ENCODE measurements at regions not wholly inside any gene's neighbourhood (a gene's known extent, or its start where the extent isn't known, plus 50 kb on each side); places are given as distances from the start of the nearest gene placed in this dataset.

DNA sequence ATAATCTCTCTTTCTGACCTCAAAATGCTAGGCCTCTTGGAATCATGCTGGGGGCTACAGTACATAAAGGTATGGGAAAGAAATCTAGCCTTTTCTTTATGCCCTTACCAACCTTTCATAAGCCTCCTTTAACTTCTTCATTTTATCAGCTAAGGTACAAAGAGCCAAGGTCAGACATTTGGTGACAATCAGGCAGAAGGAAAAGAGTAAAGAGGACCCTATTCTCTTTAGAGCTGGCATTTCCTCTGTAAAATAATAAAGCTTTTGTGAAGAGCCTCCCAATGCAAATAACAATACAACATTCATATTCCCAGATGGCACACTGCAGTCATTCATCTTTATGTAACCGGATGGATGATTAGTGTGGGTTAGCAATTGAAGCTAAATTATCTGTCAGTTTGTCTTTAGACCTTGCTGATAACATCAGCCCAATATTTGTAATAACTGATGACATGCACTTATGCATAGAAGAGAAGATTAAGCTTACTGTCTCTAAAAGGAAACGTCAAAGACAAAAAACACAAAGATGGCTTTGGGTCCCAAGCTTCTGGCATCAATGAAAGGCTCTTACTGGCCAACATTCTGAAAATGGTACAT lies 163.1 kb downstream of the IBTK start:
- no peak overlapping the region for H3K4me3 ChIP-seq (replicated peaks; ENCODE audit: low read depth, low read length)
- TF ChIP-seq, protein P1, sequence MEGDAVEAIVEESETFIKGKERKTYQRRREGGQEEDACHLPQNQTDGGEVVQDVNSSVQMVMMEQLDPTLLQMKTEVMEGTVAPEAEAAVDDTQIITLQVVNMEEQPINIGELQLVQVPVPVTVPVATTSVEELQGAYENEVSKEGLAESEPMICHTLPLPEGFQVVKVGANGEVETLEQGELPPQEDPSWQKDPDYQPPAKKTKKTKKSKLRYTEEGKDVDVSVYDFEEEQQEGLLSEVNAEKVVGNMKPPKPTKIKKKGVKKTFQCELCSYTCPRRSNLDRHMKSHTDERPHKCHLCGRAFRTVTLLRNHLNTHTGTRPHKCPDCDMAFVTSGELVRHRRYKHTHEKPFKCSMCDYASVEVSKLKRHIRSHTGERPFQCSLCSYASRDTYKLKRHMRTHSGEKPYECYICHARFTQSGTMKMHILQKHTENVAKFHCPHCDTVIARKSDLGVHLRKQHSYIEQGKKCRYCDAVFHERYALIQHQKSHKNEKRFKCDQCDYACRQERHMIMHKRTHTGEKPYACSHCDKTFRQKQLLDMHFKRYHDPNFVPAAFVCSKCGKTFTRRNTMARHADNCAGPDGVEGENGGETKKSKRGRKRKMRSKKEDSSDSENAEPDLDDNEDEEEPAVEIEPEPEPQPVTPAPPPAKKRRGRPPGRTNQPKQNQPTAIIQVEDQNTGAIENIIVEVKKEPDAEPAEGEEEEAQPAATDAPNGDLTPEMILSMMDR (IDR thresholded peaks at IDR 0.05; ENCODE audit: low read depth, low read length, missing control alignments) = no peak
- DNase-seq (ENCODE audit: extremely low read depth, low read depth) = no peak

DNA sequence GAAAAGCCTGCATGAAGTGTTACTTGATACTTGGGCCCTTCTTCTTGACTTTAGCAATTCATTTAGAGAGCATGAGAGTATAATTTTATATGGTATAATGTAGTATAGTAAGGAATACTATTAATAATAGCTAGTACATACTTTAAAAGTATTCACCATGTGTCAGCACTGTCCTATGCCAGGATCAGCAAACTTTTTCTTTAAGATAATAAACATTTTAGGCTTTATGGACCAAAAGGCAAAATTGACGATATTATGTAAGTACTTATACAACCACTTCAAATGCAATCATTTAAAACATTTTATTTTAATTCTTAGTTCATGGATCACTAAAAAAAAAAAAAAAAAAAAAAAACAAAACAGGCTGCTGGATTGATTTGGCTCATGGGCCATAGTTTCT lies 163.9 kb downstream of the IBTK start:
- no peak for DNase-seq (ENCODE audit: extremely low read depth, low read depth)
- no peak overlapping the region for H3K4me3 ChIP-seq (replicated peaks; ENCODE audit: low read depth, low read length)
- TF ChIP-seq, protein P1 (IDR thresholded peaks at IDR 0.05; ENCODE audit: low read depth, low read length, missing control alignments) = no peak

DNA sequence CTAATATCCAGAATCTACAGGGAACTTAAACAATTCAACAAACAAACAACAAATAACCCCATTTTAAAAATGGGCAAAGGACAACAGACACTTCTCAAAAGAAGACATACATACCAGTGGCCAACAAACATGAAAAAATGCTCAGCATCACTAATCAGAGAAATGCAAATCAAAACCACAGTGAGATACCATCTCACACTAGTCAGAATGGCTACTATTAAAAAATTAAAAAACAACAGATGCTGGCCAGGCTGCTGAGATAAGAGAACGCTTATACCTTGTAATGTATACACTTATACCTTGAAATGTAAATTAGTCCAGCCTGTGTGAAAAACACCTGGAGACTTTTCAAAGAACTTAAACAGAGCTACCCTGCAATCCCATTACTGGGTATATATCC lies 166.8 kb downstream of the IBTK start:
- TF ChIP-seq, protein P1 (IDR thresholded peaks at IDR 0.05; ENCODE audit: low read depth, low read length, missing control alignments) = no peak
- no peak overlapping the region for H3K4me3 ChIP-seq (replicated peaks; ENCODE audit: low read depth, low read length)
- no peak for DNase-seq (ENCODE audit: extremely low read depth, low read depth)

DNA sequence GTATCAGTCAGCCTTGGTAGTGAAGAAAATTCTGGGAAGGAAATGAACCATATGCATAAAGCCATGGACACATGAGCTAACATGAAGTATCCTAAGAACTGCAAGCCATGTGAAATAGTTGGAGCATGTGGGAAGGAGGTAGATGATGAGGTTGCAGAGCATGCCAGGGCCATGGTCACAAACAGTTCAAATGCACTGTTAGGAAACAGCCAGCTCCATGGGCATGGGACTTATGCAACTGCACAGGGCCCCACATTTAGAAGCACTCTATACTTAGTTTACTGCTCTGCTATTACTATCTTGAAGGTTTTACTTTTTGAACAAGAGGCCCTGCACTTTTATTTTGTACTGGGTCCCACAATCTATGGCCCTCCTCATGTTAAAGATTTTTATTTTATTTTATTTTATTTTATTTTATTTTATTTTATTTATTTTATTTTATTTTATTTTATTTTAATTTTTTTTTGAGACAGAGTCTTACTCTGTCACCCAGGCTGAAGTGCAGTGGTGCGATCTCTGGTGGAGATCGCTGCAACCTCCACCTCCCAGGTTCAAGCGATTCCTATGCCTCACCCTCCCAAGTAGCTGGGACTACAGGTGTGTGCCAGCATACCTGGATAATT lies 169.1 kb downstream of the IBTK start:
- DNase-seq (ENCODE audit: extremely low read depth, low read depth) = no peak
- no peak overlapping the region for H3K4me3 ChIP-seq (replicated peaks; ENCODE audit: low read depth, low read length)
- TF ChIP-seq, protein P1 (IDR thresholded peaks at IDR 0.05; ENCODE audit: low read depth, low read length, missing control alignments) = no peak

DNA sequence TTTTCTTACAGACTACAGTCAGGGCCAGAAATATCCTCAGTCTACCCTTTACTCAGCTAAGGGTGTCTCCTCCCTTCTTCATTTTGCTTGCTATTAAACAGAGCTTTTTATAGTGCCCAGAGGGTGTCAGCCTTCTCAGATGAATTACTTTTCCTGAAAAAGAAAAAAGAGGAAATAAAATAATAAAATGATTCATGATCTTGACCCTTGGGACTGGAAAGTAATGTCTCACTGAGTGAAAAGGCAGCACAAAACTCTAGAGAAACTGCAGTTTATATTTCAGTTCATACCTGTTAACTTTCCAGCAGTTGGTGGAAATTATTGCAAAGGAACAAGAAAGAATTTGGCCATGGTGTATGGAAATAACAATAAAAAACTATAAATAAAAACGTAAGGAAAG lies 170.6 kb downstream of the IBTK start:
- no peak for DNase-seq (ENCODE audit: extremely low read depth, low read depth)
- H3K4me3 ChIP-seq (replicated peaks; ENCODE audit: low read depth, low read length) = no peak overlapping the region
- TF ChIP-seq, protein P1 (IDR thresholded peaks at IDR 0.05; ENCODE audit: low read depth, low read length, missing control alignments) = no peak

DNA sequence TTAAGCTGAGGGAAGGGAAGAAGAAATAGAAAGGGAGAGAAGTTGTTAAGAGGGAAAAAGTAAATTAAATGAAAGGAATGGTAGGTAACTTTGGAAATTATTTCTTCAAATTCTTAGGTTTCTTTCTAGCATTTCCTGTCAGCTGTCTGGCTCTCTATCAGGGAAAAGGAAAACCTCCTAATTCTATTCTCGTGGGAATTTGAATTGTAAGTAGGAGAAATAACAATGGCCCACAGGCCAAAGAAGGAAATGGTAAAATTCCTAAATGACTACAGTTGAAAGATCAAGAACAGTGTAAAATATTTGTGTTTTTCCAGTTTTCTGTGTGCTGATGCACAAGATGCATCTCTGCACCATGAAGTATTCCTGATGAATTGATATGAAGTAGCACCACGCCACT lies 173.0 kb downstream of the IBTK start:
- TF ChIP-seq, protein P1 (IDR thresholded peaks at IDR 0.05; ENCODE audit: low read depth, low read length, missing control alignments) = no peak
- no peak for DNase-seq (ENCODE audit: extremely low read depth, low read depth)
- H3K4me3 ChIP-seq (replicated peaks; ENCODE audit: low read depth, low read length) = no peak overlapping the region

DNA sequence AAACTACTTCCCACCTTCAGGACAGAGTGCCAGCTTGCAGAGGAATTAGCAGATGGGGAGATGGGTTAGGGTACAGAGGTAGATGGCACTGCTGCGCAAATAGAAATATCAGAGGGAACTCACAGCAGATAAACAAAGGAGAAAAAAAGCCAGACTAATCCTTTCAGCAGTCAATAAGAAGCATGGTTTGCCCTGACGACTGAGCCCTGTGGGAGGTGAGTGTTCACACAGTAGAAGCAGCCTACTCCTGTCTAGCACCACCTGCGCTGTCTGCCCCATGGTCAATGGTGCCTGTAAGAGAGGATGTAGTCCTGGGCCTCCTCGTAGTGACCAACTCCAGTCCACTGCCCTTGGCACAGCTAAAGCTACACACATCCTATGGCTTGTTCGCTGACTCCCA lies 174.1 kb downstream of the IBTK start:
- TF ChIP-seq, protein P1 (IDR thresholded peaks at IDR 0.05; ENCODE audit: low read depth, low read length, missing control alignments) = no peak
- H3K4me3 ChIP-seq (replicated peaks; ENCODE audit: low read depth, low read length) = no peak overlapping the region
- DNase-seq (ENCODE audit: extremely low read depth, low read depth) = no peak
